ENCODE measurements at regions not wholly inside any gene's neighbourhood (a gene's known extent, or its start where the extent isn't known, plus 50 kb on each side); places are given as distances from the start of the nearest gene placed in this dataset.
"Not testable (repeated sequence)": the region's sequence is repeated elsewhere in the genome, so short reads cannot be mapped to it uniquely, and the experiment has no call there.

DNA sequence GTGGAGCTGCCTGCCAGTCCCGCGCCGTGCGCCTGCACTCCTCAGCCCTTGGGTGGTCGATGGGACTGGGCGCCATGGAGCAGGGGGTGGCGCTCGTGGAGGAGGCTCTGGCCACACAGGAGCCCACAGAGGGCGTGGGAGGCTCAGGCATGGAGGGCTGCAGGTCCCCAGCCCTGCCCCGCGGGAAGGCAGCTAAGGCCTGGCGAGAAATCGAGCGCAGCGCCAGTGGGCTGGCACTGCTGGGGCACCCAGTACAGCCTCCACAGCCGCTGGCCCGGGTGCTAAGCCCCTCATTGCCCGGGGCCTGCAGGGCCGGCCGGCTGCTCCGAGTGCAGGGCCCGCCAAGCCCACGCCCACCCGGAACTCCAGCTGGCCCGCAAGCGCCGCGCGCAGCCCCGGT lies 187.9 kb downstream of the BCHE start:
- not testable (repeated sequence) for TF ChIP-seq SUZ12 (IDR thresholded peaks at IDR 0.05); NFRKB (IDR thresholded peaks at IDR 0.05); HDGF (IDR thresholded peaks at IDR 0.05; ENCODE audit: borderline replicate concordance); PKNOX1 (IDR thresholded peaks at IDR 0.05); BHLHE40 (IDR thresholded peaks at IDR 0.05; ENCODE audit: borderline replicate concordance); ELF4 (IDR thresholded peaks at IDR 0.05); FOXK2 (IDR thresholded peaks at IDR 0.05); ARNT (IDR thresholded peaks at IDR 0.05); FOXM1 (IDR thresholded peaks at IDR 0.05; ENCODE audit: borderline replicate concordance); LEF1 (IDR thresholded peaks at IDR 0.05; ENCODE audit: borderline replicate concordance); FOXA1 (IDR thresholded peaks at IDR 0.05)

Data from HEK293T (cell line).